MCF 10A (cell line): ENCODE measurements at regions not wholly inside any gene's neighbourhood (a gene's known extent, or its start where the extent isn't known, plus 50 kb on each side); places are given as distances from the start of the nearest gene placed in this dataset.

Experiments
- BruUV-seq: library from RNA; stranded (reverse); fragments of 400-500 nt; replicated peaks from 2 replicates; lab custom pipeline; 2021; lab: Mats Ljungman, UMichigan
- CTCF ChIA-PET: fragments of 300-600 bp; sonication (Branson Sonifier 250); formaldehyde crosslinking; extraction: SDS; loops from one replicate; lab custom pipeline; 2021; ENCODE audit warnings: antibody characterized with exemption, inconsistent platforms; lab: Yijun Ruan, JAX
- POLR2A ChIA-PET: fragments of 300-600, 350-650 bp; sonication (Branson Sonifier 250); formaldehyde crosslinking; extraction: SDS; loops from one replicate; lab custom pipeline; 2020; ENCODE audit warnings: antibody characterized with exemption, inconsistent platforms; lab: Yijun Ruan, JAX
- DNase-seq: peaks from one replicate; pipeline ENCODE4 v3.0.0-alpha.2; 2018; ENCODE audit not compliant: unreplicated experiment
- H3K27ac Mint-ChIP-seq: one replicate; pipeline ENCODE4 v1.8.0; 2022; ENCODE audit warnings: mild to moderate bottlenecking, low read depth, mixed read lengths; ENCODE audit not compliant: unreplicated experiment
- H3K27me3 Mint-ChIP-seq: one replicate; pipeline ENCODE4 v1.8.0; 2022; ENCODE audit warnings: mixed read lengths; ENCODE audit not compliant: insufficient read depth, unreplicated experiment
- H3K36me3 Mint-ChIP-seq: one replicate; pipeline ENCODE4 v1.8.0; 2022; ENCODE audit warnings: mild to moderate bottlenecking, moderate library complexity, mixed read lengths; ENCODE audit not compliant: insufficient read depth, unreplicated experiment
- H3K4me1 Mint-ChIP-seq: one replicate; pipeline ENCODE4 v1.8.0; 2022; ENCODE audit warnings: mixed read lengths; ENCODE audit not compliant: insufficient read depth, unreplicated experiment
- H3K4me3 Mint-ChIP-seq: one replicate; pipeline ENCODE4 v1.8.0; 2022; ENCODE audit warnings: mild to moderate bottlenecking, moderate library complexity, mixed read lengths; ENCODE audit not compliant: unreplicated experiment
- H3K9me3 Mint-ChIP-seq: one replicate; pipeline ENCODE4 v1.8.0; 2022; ENCODE audit warnings: mixed read lengths; ENCODE audit not compliant: unreplicated experiment
- CTCF ChIP-seq: fragments of 200-600 bp; IDR thresholded peaks from one replicate; pipeline ENCODE4 v1.8.0; 2022; ENCODE audit warnings: antibody characterized with exemption, mild to moderate bottlenecking; ENCODE audit not compliant: unreplicated experiment
- intact Hi-C: fragments of 100-400 bp; cut with micrococcal nuclease; formaldehyde crosslinking; loops from 2 replicates; pipeline ENCODE4 v1.14.1; 2022

- ChIA-PET POLR2A (no interaction called here), CTCF (no interaction called here)
- TF ChIP-seq CTCF = no peak
- H3K4me1 Mint-ChIP-seq = no peaks in the 10 kb centered on the region
- BruUV-seq = no TSS peak
- H3K27me3 Mint-ChIP-seq = no peaks in the 10 kb centered on the region
- H3K36me3 Mint-ChIP-seq = no peaks in the 10 kb centered on the region
- H3K9me3 Mint-ChIP-seq = no peaks in the 10 kb centered on the region
- intact Hi-C loops = no loop called here
- DNase-seq = no peak
- no peak overlapping the region for H3K4me3 Mint-ChIP-seq
- no peak overlapping the region for H3K27ac Mint-ChIP-seq
Measured at GRCh38 chr4:18627447-18628005, 606.0 kb upstream of the LCORL start.

- DNase-seq = no peak
- H3K36me3 Mint-ChIP-seq = no peaks in the 10 kb centered on the region
- no peaks in the 10 kb centered on the region for H3K27me3 Mint-ChIP-seq
- no peaks in the 10 kb centered on the region for H3K4me1 Mint-ChIP-seq
- intact Hi-C loops = no loop called here
- H3K9me3 Mint-ChIP-seq = no peaks in the 10 kb centered on the region
- no peak overlapping the region for H3K4me3 Mint-ChIP-seq
- no peak overlapping the region for H3K27ac Mint-ChIP-seq
- BruUV-seq = no TSS peak
- POLR2A ChIA-PET = no interaction called here
- CTCF ChIA-PET = no interaction called here
- no peak for TF ChIP-seq CTCF
Measured at GRCh38 chr4:18626996-18627395, 605.4 kb upstream of the LCORL start.

GRCh38 chr4:18626366-18626765, 604.8 kb upstream of the LCORL start:
- intact Hi-C loops = no loop called here
- no peak for TF ChIP-seq CTCF
- no TSS peak for BruUV-seq
- Mint-ChIP-seq H3K36me3 (no peaks in the 10 kb centered on the region), H3K27ac (no peak overlapping the region), H3K27me3 (no peaks in the 10 kb centered on the region), H3K4me1 (no peaks in the 10 kb centered on the region), H3K9me3 (no peaks in the 10 kb centered on the region), H3K4me3 (no peak overlapping the region)
- no peak for DNase-seq
- ChIA-PET CTCF (interaction anchor here (0.6 kb wide), 1 partner anchor 233 kb away, joined by 4 read pairs; no protein-coding TSS in a partner anchor), POLR2A (no interaction called here)

GRCh38 chr4:18621186-18621585, 599.6 kb upstream of the LCORL start:
- Mint-ChIP-seq H3K9me3 (no peaks in the 10 kb centered on the region), H3K4me1 (no peaks in the 10 kb centered on the region), H3K36me3 (no peaks in the 10 kb centered on the region), H3K27ac (no peak overlapping the region), H3K4me3 (no peak overlapping the region), H3K27me3 (no peaks in the 10 kb centered on the region)
- ChIA-PET POLR2A (interaction anchor here (0.5 to 0.6 kb wide), 2 partner anchors 294 to 604 kb away, joined by 3 to 4 read pairs; no protein-coding TSS in a partner anchor), CTCF (no interaction called here)
- intact Hi-C loops = no loop called here
- BruUV-seq = no TSS peak
- DNase-seq = no peak
- TF ChIP-seq CTCF = no peak
